22Rv1 (cell line): ENCODE measurements at regions not wholly inside any gene's neighbourhood (a gene's known extent, or its start where the extent isn't known, plus 50 kb on each side); places are given as distances from the start of the nearest gene placed in this dataset.

Experiments used
- CTCF ChIP-seq: fragments of 450-650 bp; IDR thresholded peaks from 2 replicates; pipeline ENCODE4 v1.5.1; 2017; ENCODE audit warnings: mild to moderate bottlenecking
- ZFX ChIP-seq: fragments of 450-650 bp; IDR thresholded peaks from 2 replicates; pipeline ENCODE4 v1.6.1; 2017; ENCODE audit warnings: antibody characterized with exemption, borderline replicate concordance

GRCh38 chr1:70820396-70820795, 227.2 kb downstream of the PTGER3 start:
- TF ChIP-seq CTCF (no peak), ZFX (no peak)
